Activated T-cell treated with anti-CD3 and anti-CD28 coated beads for 48 hours (primary cell): ENCODE measurements at regions not wholly inside any gene's neighbourhood (a gene's known extent, or its start where the extent isn't known, plus 50 kb on each side); places are given as distances from the start of the nearest gene placed in this dataset.
"Not testable (repeated sequence)": the region's sequence is repeated elsewhere in the genome, so short reads cannot be mapped to it uniquely, and the experiment has no call there.

Experiments
- DNase-seq: peaks from one replicate; pipeline ENCODE4 v3.0.0-alpha.2; 2020; ENCODE audit warnings: low read depth

DNA sequence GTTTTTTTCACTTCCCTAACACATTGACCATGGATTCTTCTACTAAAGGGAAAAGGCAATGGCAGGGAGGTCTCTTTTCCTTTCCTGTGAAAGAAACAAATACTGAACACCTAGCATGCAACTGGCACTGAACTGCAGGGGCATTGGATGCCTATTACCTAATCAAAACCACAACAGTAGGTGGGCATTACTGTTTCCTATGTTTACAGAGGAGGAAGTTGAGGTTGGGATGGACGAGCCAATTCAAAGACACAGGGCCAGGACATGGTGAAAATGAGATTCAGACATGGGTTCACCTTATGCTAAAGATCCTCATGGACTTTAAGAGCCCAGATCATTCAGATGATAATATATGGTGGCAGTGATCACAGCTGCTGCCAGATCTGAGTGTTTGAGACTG, 407.0 kb downstream of the MIAT start:
- DNase-seq = no peak

DNA sequence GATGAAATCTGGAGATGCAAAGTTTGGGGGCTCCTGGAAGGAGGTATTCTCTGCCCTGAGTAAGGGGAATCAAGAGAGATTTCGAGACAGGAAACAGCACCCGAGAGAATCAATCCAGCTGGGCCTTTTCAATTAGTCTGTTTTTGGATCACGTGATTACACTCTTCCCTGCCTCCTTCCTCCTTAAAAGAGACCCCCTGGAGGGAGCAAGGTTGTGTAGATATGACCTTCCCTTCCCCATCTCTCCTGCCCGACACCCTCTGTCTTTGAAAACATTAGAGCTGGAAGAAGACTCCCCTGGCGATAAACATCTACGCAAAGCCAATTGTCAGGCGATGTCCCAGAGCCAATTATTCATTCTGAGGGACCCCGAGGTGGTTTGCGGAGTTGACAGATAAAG, 407.9 kb downstream of the MIAT start:
- no peak for DNase-seq

DNA sequence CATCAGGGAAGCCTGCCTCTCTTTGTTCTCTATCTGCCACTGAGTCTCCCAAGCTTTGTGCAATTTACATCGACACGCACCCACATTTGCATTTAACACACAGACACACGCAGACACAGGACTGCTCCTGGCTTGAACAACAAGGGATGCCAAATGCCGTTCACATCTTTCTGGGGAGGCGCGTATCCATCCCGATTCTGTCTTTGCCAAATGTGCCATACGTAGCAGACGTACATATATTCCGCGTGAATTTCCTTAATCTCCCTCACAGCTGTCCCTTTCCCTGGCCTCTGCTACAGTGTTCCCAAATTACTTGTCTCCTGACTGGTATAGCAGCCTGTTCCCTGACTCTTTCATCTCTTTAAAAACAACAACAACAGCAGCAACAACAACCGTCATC, 409.5 kb downstream of the MIAT start:
- no peak for DNase-seq

DNA sequence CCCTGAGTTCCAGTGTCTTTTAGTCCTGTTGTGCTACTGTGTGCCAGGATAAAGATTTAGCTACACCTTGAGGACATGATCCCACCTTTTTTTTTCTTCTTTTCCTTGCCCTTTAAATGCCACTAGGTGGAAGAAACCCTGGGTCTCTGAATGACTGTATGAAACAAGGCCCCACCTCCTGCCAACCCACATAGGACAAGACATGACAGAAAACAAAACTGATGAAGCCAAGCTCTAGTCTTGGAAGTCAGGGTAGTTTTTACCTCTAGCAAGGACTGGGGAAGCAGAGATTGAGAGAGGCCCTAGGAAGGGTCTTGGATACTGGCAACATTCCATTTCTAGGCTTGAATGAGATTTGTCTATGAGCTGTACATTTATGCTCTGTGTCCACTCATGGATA, 410.7 kb downstream of the MIAT start:
- DNase-seq = no peak

DNA sequence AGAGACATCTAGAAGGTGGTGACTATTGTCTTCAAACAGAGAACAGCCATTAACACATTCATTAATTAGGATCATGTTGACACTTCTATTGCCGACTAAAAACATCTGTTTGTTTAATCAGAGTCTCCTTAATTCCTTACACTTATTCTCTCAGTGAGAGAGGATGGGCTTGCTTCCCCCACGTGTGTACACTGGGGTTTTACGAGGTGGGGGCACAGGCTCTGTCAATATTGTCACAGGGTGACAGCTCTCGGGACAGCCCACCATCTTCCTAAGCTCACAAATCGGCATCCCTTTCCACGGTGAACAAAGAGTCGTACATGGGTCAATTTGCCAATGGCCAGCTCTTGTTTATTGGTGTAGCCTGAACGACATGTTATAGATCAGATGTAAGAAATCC, 413.2 kb downstream of the MIAT start:
- no peak for DNase-seq

DNA sequence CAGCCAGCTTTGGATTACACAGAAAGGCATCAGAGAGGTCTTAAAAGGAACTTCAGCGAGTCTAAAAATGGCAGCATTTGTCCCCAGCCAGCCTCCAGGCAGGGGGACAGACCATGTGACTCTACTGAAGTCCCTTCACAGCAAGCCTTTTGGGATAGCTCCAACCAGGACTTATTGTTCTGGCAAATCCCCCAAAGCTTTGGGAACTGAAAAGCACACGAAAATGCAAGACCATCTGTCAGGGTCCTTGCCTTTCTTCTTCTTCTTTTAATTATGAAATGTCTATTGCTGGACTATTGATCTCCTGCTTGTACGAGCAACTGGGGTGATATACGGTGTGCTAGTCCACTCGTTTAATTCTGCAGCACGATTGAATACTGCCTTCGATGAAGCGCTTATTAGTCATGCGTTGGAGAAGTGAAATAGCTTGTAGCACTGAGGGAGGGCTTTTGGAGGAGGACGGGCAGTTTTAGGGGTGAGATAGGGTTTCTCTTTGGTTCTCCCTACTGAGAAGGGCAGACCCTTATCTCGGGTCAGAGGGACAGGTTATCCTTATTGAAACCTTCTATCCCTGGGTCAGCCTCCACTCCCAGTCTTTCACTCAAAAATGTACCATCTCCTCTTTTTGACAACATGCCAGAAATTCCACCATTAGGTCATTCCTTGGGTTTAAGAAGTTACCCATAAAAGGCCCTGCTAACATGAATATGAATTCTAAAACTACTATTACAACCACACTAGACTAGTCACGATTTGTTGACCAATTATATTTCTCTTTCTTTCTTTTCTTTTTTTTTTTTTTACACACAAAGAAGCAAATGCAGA, 416.4 kb downstream of the MIAT start:
- DNase-seq = no peak

DNA sequence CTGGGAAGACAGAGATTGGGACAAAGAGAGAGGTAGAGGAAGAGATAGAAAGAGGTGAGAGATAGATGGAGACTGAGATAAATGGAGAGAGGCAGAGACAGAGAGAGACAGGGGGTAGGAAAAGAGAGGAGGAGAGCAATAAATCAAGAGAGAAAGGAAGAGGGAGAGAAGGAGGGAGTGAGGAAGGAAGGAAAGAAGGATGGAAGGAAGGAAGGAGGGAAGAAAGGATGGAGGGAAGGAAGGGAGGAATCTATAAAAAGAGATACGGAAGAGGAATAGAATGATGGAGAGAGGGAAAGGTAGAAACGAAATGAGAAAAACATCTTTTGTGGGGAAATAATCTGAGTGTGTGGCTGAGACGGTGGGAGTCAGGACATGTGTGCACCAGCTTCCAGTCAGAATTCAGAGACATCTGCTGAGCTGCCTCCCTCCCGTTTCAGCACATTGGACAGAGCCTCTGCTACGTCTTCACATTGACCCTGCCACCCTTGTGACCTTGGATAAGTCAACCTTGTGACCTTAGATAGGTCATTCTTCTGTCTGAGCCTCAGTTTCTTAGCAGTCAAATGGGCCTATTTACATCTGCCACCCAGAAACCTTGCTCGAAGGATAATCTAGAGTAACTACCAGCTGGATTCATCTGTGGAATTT, 417.8 kb downstream of the MIAT start:
- no peak for DNase-seq

DNA sequence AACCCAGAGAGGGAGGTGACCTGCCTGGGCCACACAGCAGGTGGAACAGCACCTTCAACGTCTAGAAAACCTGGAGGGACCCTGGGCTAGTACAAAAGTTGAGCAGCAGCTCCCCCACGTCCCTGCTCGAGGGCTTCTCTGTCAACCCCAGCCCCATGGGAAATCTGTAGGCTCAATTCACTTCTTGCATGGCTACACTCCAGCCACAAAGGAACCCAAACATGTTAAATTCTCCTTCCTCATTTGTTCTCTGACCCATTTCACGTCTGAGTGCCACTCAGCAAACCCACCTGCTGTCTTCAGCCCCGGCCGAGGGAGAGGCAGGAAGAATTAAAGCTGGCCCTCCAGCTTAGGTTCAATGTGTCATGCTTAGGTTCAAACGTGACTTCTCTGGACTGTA, 418.5 kb downstream of the MIAT start:
- DNase-seq = no peak

DNA sequence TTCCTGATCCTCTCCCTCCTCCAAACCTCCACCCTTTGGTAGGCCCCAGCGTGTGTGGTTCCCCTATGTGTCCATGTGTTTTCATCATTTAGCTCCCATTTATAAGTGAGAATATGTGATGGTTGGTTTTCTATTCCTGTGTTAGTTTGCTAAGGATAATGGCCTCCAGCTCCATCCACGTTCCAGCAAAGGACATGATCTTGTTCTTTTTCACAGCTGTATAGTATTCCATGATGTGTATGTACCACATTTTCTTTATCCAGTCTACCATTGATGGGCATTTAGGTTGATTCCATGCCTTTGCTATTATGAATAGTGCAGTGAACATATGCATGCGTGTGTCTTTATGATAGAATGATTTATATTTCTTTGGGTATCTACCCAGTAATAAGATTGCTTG, 420.7 kb downstream of the MIAT start:
- DNase-seq = not testable (repeated sequence)

DNA sequence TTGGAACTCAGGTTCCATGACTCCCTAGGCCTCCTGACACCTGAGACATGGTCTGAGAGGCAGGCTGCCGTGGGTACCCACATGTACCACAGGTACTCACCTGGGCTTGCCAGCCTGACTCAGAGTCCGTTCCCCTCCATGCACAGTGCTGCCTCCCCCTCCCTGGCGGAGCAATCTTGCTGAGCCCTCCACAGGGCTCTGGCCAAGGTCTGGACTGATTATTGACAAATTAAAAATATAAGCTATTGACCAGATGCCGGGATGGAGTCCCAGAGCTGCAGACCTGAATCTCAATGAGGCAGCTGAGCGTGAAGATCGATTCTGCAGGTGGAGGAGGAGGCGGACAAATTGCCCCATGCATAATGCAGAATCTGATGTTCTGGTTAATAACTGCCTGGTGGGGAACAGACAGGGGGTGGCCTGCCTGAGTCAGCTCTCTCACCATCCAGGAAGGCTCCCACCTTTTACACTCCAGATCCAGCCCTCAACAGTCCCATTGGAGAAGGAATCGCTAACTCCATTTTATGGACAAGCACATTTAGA, 422.7 kb downstream of the MIAT start:
- no peak for DNase-seq

DNA sequence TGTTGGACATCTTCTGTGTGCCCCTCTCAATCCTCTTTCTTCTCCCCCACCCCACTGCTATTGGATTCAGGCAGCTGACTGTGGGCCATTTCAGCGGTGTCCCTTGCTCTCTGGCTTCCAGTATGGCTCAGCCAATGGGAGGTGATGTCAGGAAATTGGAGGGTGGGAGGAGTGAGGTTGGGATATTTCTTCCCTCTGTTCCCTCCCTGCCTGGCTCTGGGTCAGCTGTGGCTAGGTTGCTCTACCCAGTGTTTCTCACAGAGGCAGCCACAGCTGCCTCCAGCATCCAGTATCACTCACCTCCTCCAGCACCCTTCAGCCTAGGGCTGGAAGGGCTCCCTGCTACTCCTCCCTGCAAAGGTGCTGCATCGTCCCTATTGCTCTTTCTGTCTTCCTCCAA, 423.5 kb downstream of the MIAT start:
- DNase-seq = no peak

DNA sequence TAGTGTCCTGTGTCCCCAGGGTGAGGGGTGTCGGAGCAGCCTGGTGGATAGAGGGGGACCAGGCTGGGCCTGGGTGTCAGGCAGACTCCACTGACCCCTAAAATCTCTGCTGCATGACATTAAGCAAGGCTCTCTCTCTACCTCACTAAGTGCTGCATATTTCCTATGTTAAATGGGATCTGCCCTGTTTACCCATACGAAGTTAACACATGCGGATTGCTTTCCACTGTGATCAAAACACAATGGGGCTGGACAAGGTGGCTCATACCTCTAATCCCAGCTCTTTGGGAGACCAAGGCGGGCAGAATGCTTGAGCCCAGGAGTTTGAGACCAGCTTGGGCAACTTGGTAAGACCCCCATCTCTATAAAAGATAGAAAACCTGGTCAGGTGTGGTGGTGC, 426.2 kb downstream of the MIAT start:
- DNase-seq = no peak

DNA sequence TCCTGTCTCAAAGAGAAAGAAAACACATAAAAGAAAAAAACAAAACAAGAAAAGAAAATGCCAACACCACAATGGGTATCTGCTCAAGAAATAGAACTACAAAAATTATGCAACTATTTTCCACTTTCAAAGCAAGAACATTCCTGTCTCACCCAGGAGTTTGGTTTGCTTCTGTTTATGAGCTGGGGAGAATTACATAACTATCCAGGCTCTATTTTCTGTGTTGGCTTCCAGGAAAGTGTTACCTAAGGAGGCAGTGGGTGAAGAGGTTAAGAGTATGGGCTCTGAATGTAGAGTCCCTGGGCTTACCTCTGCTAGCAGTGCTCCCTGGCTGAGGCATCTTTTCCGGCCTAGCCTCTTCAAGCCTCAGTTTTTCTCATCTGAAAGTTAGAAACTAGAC, 426.7 kb downstream of the MIAT start:
- DNase-seq = no peak

DNA sequence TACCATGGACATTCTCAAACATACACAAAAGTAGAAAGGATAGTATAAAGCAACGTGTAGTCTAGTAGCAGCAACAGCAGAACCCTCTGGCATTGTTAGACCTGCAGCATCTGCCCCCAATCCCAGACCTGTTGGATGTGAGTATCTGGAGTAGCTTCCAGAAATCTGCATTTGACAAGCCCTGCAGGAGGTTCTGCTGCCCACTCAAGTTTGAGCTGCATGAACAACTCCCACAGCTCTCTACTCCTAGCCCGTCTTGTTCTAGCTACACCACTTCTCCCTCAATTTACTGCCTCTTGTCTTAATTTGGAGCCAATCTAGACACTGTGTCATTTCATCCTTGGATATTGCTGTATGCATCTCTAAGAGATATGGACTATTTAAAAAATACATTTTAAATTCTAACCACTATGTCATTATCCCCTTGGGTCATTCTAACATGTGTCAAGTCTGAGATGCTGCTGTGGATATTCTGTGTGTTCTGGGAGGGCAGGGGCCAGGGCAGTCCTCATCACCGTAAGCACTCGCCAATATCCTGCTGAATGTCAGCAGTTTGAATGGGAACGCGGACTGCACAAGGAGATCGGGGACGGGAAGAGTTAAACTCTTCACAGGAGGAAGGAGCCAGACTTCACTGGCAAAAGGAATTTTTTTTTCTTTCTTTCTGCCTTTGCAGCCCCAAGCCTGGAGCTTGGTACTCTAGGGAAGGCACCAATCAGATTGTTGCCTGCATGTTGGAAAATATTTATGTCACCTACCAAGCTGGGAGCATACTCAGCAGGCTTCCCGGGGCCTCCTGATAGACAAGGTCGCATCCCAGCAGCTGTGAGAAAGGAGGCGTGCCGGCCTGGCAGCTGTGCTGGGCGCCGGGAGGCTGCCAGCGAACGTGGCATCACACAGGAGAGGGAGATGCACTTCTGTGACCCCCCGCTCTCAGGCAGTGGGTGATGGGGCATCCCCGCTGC, 429.0 kb downstream of the MIAT start:
- DNase-seq = no peak

DNA sequence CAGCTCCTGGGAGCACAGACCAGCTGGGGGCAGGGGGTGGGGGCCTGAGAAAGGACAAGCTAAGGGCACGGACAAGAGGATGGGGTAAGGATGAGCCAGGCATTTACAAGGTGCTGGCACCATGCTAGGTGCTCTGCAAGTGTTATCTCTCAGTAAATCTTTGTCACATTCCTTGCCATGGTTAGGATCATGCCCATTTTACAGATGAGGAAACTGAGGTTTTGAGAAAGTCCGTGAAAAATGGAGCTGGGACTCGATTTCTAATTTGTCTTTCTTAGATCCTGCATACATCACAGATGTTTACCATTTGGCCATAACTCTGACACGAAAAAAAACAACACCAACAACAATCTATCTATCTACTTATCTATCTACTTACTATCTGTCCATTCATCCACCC, 429.7 kb downstream of the MIAT start:
- DNase-seq = no peak

DNA sequence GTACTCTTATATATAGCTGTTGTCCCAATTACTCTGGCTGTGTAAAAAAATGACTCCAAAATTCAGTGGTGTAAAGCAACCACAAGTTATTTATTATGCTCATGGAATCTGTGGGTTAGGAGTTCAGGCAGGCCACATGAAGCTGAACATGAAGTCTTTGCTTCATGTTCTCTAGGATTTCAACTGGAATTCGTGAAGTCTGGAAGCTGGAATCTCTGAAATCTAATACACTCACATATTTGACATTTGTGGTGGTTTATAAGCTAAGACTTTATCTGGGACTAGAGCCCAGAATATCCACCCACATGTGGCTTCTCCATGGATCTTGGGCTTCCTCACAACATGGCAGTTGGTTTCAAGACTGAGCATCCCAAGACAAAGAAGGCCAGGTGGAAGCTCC, 430.6 kb downstream of the MIAT start:
- no peak for DNase-seq

DNA sequence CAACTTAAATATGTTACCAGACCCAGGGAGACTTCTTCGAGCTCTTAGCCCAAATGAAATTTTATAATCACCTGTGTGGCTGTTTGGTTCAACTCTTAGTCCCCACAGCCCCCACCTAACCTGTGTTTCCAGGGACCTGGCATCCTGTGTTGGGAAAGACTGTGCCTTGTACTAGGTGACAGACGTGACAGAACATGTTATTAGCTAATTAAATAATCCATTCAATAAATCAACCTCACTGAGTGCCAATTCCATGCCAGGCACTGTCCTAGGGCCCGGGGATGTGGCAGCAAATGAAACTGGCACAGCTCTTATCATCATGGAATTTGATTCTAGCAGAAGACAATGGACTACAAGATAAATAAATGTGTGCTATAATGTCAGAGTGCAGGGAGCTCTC, 431.9 kb downstream of the MIAT start:
- DNase-seq = no peak

DNA sequence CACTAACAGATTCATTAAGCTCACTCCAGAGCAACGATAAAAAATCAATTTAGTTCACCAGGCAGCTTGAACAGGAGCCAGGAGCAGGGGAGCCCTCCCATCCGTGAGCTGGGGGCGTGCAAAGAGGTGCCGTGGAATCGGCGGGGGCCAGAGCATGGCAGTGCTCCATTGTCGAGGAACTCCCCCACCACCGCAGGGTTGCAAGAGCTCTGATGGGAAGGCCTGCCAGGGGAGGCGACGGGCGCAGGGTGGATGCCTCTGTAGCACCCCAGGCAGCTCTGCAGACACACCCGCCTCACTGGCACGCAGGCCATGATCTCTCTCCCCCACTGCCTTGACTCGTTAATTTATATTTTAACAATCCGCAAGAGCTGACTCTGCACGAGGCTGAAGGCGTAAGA, 433.2 kb downstream of the MIAT start:
- DNase-seq = no peak

DNA sequence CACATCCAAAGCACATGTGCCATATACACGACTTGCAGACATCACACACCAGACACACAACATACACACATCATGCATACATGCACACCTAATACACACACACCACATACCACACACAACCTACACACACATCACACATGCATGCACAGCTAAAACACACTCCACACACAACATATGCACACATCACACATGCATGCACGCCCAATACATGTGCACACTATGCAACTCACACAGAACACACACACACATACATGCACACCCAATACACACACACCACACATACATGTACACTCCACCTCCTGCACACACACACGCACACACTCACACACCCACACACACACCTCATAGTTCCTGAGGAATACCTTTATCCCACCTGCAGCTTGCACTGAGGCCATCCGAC, 436.0 kb downstream of the MIAT start:
- DNase-seq = no peak

DNA sequence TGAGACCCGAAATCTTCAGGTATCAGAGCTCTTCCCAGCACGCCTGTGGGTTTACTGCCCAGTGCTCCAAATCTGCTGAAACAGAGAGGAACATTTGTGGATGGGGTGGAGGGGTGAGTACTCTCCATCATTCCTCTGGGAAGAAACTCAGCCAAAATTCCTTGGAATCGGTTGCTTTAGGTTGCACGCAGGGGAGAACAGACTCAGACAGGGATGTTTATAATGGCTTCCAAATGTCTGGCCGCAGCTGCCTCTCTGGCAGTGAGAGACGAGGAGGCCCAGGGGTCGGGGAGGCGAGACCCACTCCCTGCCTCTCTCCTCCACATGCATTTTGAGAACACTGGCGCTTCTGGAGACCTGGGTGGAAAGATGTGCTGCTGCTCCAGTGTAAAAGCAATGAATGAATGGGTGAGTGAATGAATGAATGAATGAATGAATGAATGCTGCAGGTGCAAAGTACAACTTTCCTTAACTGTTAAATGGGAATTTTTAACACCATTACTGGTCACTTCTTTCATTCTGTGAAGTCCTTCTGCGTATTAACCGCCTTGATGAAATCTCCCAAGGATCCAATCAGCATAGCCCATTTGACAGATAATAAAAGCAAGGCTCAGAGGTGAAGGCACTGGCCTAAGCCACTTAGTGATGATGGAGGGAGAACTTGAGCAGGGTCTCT, 437.4 kb downstream of the MIAT start:
- no peak for DNase-seq

DNA sequence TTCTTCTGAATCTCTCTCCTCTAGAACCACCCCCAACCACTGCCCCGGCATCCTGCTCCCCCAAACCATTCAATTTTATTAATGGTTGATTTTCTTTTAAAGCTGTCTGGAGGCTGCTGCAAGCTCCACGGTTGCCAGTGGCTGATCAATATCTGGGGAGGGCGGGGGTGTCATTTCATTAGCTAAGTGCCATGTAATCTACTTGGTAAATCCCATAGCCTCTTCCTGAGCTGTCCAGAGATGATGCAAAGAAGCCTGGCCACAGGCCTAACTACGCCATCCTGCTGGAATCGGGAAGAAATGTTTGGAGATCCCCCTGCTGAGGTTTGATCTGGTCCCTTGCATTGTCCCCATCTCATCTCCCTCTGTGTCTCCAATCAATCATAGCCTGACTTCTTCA, 440.1 kb downstream of the MIAT start:
- DNase-seq = no peak

DNA sequence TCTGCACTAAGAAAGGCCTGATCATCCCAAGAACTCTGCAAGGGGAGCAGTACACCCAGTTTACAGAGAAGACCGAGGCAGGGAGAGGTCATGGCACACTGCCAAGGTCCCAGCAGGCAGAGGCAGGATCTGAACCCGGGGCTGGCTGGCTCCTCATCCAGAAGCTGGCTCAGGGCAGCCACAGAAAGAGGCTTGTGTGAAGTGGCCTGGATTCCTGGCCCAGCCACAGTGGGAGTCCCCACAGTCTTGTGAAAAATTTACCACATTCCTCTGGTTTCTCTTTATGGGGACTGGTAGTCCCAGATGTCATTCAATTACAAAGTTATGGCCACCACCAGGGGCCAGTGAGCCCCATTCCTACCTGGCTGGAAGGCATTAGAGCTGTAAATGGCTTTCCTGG, 440.5 kb downstream of the MIAT start:
- DNase-seq = no peak
